NCI-H526 (cell line): ENCODE measurements at regions not wholly inside any gene's neighbourhood (a gene's known extent, or its start where the extent isn't known, plus 50 kb on each side); places are given as distances from the start of the nearest gene placed in this dataset.
"Not testable (repeated sequence)": the region's sequence is repeated elsewhere in the genome, so short reads cannot be mapped to it uniquely, and the experiment has no call there.

Experiments
- DNase-seq, 2 experiments: peaks; one replicate each; lab custom pipeline; 2025; lab: John Stamatoyannopoulos, UW

GRCh38 chr1:232859216-232859615 is 54.0 kb downstream of the MAP10 start:
- no peak for DNase-seq

- DNase-seq, result no peak
Observed at GRCh38 chr1:232861107-232861506, 55.9 kb downstream of the MAP10 start.

GRCh38 chr1:232863544-232864275 is 58.5 kb downstream of the MAP10 start:
- no peak for DNase-seq

GRCh38 chr1:232865102-232865931 is 60.1 kb downstream of the MAP10 start:
- no peak for DNase-seq

- no peak for DNase-seq
Observed at GRCh38 chr1:232868793-232869491, 63.7 kb downstream of the MAP10 start.

- DNase-seq, result not testable (repeated sequence)
Observed at GRCh38 chr1:232871291-232871969, 66.2 kb downstream of the MAP10 start.

- DNase-seq, result no peak
Observed at GRCh38 chr1:232872284-232872683, 67.1 kb downstream of the MAP10 start.

GRCh38 chr1:232872738-232873137 is 67.5 kb downstream of the MAP10 start:
- DNase-seq, result no peak

GRCh38 chr1:232873412-232873811 is 68.2 kb downstream of the MAP10 start:
- DNase-seq, result no peak

GRCh38 chr1:232873931-232874330 is 68.7 kb downstream of the MAP10 start:
- no peak for DNase-seq

- no peak for DNase-seq
Observed at GRCh38 chr1:232875536-232875935, 70.3 kb downstream of the MAP10 start.

- DNase-seq, result no peak
Observed at GRCh38 chr1:232876506-232877364, 71.5 kb downstream of the MAP10 start.

GRCh38 chr1:232877365-232878028 is 72.3 kb downstream of the MAP10 start:
- no peak for DNase-seq

- DNase-seq, result no peak
Observed at GRCh38 chr1:232878086-232878485, 72.3 kb upstream of the NTPCR start.

GRCh38 chr1:232880354-232880753 is 70.1 kb upstream of the NTPCR start:
- DNase-seq, result peak in 1 of 2 experiments; percentile 32

- DNase-seq, result no peak
Observed at GRCh38 chr1:232883992-232884661, 66.3 kb upstream of the NTPCR start.

GRCh38 chr1:232886271-232886670 is 64.1 kb upstream of the NTPCR start:
- DNase-seq, result no peak

GRCh38 chr1:232890340-232890943 is 60.0 kb upstream of the NTPCR start:
- DNase-seq, result no peak

GRCh38 chr1:232891071-232891470 is 59.3 kb upstream of the NTPCR start:
- DNase-seq, result no peak
